Activated CD4-positive, CD25-positive, alpha-beta regulatory T cell treated with anti-CD3 and anti-CD28 coated beads, Interleukin-2, amount 50 U/mL, for 16 hours (primary cell): ENCODE measurements at regions not wholly inside any gene's neighbourhood (a gene's known extent, or its start where the extent isn't known, plus 50 kb on each side); places are given as distances from the start of the nearest gene placed in this dataset.

Experiments
- DNase-seq: peaks from one replicate; pipeline ENCODE4 v3.0.0-alpha.2; 2020; ENCODE audit warnings: low read depth, low spot score

DNA sequence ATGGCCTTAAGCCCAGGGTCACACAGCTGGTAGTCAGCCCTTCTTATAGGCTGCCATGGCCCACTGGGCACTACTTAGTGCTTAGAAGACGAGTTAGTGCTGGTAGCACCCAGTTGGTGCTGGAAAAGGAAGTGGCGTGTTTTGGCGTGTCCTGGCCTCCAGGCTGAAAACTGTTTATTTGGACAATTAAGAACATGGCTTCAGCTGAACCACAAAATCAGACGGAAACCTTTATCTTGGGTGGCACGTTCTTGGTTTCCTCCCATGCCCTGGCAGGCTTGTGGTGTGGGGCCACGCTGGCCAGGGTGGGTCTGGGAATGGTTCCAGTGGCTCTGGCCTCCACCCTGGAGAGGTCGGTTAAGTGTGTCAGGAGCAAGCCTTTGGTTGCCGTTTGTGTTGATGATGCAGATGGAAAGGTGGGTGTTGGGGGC lies 141.5 kb upstream of the HAAO start:
- no peak for DNase-seq

DNA sequence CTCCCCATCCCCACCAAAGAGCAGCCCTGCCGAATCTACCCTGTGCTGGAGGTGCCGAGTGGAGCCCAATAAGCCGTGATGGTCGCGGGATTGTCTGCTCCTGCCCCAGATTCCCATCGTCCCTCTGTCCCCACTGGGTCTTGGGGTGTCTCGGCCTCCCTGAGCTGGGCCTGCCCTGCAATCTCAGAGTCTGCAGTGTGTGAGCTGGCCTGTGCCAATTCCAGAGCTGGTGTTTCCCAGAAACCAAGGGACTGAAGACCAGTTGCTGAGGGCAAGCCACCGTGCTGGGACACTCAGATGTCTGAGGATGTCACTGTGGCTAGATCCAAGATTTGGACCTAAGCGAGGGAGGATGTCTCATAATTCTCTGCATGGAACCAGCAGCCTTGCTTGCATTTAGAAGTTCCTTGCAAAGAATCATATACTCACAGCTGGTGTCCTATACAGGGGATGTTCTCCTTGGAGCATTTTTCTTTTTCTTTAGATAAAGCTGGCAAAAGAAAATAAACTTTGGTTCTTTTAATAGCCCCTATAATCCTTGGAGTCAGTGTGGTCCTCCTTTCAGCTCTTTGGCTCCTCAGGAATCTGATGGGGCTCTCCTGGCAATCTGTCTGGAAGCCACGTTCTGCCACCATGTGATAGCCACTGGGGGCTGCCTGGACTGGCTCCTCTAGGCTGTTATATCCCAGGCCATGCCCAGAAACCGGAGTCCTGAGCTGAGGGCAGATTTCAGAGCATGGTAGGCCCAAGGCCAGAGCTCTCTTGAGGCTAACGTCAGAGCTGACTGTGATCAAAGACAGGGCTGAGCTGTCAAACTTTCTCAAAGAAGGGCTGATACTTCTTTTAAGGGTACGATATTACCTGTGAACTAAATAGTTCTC lies 140.1 kb upstream of the HAAO start:
- no peak for DNase-seq

DNA sequence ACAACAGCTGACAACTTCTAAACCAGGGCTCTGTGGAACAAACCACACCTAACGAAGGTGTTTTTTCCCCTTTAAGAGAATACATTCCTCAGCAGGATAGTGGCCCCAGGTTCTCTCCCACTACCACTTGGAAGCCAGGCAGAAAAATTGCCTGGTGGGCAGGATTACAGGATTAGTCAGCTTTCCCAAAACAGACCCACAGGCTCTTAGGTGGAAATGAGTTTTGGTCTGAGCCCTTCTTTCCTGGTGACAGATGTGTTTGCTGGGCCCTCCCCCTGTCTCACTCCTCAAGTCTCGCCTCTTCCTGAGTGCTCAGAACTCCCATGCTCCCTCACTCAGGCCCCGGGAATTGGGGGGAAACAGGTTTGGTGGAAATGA lies 139.4 kb upstream of the HAAO start:
- DNase-seq: no peak

DNA sequence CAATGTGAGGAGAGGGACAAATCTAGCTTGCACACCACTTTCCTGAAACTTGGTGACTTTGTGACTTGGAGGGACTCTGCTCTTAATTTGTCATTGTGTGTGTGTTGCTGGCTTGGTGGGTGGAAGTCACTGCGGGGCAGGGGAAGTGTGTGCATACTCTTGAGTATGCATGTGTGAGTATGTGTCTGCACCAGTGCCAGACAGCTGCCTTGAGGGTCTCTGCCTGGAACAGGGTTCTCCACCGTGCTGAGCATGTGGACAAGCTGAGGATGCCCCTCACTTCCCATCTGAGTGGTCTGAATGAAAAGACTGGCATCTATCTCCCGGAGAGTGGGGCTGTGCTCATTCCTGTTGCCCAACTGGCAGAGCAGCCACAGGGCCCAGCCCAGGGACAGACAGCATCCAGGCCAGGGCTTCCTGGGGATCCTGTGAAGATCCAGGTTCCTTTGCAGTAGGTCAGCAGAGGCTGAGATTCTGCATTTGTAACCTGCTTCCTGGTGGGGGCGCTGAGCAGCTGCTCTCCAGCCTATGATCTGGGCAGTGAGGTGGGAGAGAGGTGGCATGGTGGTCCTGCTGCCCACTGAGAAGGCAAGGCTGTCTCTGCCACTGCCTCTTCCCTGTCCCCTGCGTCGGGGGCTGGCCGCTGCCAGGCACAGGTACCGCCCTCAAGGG lies 138.9 kb upstream of the HAAO start:
- no peak for DNase-seq

DNA sequence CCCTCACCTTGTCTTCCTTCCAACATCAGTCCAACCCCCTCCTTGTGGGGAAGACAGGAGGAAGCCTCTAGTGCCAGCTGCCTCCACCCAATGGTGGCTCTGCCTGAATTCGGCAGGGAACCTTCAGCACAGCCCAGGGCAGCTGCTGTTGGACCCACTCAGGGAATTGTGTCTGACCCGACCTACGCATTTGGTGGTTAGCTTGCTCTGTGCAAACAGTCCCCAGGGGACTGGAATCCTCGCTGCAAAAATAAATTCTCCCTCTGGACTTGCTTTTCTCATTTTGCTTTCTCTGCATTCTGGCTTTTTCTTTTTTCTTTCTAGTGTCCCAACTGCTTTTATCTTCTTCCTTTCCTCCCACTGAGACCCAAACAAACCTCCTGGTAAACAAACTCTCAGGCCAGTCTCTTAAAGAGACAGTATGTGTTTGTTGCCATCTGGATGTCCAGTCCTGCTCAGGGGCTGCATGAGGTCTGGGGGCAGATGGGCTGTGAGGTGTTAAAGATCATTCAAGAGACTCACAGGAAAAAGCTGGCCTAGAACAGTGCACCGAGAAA lies 137.7 kb upstream of the HAAO start:
- DNase-seq: no peak

DNA sequence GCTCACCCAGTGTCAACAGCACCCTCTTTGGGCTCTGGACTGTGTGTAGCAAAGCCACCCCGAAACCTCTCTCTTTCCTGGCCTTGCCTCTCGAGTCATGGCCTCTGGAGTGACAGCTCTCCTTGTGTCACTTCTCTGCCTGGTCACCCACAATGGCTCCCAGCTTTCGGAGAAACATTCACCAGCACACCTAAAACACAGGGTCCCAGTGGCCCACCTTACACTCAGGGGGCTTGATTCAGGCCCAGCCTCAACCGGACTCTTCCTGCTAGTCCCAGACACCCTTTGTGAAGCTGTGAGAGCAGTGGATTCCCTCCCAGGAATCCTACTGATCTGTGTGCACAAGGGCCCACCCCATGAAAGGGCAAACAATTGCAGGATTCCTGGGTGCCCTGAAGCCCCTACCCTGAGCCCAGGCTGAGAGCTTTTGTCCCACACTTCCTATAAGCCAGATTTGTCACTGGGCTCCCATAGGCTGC lies 137.2 kb upstream of the HAAO start:
- DNase-seq: no peak

DNA sequence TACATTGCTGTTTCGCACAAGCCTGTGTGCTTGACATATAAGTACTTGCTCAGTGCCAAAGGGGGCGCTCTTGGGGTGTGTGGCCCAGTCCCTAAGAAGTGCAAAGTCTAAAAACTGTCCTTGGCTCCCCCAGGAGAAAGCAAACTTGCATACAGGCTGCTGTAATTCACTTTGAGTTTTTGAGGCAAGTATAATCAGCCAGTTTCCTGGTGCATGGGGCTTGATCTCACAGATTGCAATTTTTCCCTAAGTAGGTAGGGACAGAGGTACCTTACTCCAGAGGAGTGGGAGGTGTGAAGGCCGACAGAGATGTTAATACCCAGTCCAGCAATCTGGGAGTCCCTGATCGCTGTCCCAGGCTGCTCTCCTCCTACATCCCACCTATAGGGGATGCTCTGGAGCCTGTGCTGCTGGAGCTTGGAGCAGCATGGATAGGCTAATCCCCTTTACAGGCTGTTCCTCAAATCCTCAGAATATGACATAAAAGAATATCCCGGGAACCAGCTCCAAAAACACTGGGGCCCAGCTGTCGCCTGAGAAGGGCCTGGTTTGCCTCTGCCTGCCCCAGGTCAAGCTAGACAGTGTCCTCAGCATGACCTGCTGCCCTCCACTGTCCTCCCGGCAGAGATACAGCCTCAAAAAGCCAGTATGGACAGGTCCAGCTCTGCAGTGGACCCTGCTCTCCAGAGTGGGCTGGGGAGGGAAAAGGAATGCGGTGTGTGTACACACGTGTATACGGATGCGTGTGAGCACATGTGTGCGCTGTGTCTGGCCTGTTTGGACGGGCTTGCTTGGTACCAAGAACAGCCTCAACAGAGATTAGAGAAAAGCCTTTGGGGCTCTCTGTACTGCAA lies 136.5 kb upstream of the HAAO start:
- DNase-seq: no peak

DNA sequence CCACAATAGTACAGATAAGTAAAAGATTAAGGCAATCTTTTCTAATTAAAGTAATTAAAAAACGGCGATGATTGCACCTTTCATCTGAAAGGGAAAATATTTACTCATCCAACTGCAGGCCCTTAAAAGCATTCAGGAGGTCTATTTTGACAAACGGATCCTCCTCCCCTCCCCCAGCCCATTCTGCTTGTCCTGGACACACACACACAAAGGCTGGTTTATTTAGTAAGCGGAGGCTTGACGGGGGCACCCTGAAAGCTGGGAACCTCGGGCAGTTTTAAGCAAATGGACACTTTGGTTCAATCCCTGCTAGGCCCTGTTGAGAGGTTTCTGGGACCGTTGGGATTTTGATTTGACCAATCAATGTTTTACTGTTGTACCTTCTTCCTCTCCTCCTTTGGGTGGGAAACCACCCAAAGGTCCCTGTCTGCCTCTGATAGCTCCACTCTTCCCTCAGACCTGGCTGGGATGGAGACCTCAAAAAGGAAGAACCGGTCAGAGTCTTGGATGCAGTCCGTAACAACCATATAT lies 135.8 kb upstream of the HAAO start:
- no peak for DNase-seq

DNA sequence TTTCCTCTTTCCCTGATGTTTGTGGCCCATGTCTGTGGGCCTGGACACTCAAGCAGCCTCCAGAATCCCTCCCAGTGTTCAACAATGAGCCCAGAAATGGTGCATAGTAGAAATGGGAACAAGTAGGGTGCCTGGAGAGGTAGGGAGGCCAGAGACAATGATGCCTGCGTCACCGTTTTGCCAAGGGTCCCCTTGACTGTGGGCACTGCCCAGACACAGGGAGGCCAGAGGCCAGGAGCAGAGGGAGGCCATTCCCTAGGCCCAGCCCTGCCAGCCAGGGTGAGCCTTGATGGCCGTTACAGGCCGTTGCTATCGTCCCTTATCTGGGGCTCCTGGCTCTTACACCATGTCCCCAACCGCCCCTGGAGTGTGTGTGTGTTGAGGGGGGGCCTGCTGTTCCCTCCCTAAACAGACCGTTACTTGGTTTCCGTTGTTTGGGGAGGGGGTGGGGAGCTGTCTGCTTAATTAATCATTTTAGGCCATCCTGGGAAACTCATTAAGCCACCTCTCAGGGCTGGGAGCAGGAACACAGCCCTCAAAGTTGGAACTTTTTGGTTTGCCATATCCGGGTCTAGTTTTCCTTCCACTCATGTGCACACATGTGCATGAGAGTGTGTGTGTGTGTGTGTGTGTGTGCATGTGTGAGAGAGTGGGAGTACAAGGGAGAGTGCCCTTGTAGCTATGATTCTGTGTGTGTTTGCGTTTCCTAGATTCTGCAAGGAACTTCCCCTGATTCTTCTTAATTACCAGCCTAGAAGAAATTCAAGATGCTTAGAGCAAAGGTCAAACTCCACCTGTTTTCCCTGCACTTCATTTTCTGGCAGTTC lies 135.2 kb upstream of the HAAO start:
- DNase-seq: no peak

DNA sequence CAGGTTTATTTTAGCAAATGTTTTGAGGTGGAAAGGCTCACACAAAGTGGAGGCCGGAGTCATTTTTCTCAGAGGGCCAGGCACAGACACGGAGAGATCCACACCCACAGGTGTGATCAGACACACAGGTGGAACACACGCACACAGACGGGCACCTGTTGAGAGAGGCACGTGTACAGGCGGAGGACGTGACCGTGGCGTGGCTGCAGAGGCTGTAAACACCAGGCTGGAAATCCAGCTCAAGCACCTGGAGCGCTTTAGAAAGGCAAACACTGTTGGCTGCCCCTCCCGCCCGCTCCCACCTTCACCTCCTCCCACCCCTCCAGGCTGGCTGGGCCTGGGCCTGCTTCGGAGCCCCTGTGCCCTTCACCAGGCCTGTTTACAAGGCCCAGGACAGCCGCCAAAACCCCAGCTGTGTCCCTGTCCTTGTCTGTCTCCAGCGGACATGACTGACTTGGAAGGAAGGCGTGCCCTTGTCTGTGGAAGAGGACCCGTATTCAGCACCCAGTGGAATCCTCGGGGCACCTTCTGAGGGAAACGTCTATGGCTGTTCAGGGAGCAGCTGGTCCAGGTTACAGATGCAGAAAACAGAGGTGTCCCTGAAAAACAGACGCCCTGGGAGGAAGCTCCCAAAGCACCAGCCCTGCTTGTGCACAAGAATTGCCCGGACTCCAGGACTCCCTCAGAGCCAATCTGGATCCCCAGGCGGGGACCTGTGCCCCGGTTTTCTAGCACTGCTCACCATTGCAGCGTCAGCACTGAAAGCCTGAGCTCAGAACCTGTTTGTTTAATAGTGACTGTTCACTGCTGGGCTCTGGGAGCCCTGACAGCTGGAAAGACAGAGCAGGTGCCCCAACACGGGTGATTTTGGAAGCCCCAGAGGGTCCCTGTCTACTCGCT lies 134.3 kb upstream of the HAAO start:
- DNase-seq: no peak

DNA sequence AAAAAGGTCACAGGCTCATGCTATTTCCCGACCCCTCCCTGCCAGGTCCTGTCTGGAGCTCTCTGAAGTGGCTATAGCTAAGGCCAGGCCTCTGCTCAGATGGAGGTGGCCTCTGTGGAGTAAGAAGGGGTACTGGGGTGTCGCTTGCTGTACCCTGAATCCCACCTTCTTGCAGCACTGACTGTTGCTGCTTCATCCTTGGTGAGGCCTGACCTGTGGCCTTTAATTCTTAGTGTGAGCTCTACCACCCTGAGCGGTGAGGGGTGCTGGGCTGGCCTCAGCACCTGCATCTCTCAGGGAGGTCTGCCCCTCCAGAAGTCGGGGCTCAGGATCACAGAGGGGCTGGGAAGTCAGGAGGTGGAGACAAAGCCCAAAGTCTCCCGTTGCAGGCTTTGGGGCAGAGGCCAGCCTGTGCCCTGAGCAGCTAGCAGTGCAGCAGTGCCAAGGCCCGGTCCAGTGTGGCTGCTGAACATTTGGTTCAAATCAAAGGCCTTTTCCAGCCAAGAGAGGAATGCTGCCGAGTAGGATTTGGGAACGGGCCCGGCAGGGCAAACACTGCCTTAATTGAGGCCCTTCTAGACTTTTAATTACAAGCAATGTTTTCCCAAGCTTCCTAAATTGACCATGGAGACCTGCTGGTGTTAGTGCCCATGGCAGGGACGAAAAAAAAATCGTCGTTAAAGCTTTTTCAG lies 133.5 kb upstream of the HAAO start:
- no peak for DNase-seq

DNA sequence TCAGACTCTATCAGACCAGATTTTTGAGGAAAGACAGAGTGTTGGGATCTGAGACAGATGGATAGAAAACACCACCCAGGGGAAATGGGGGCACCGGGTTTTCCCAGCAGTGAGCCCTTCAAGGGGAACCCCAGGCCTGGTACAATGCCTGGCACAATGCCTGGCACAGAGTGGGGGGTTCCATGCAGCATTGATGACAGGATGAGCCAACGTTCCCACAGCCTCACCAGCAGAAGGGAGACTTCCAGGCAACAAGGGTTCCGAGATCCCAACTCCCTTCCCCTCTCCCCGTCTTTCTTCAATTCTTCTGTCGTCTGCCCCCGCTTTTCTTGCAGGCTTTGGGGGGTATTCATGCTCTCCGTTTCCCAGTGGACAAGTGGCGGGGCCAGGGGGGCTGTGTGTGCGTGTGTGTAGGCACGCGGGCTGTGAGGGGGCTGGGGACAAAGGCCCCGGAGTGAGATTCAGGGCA lies 132.1 kb upstream of the HAAO start:
- no peak for DNase-seq

DNA sequence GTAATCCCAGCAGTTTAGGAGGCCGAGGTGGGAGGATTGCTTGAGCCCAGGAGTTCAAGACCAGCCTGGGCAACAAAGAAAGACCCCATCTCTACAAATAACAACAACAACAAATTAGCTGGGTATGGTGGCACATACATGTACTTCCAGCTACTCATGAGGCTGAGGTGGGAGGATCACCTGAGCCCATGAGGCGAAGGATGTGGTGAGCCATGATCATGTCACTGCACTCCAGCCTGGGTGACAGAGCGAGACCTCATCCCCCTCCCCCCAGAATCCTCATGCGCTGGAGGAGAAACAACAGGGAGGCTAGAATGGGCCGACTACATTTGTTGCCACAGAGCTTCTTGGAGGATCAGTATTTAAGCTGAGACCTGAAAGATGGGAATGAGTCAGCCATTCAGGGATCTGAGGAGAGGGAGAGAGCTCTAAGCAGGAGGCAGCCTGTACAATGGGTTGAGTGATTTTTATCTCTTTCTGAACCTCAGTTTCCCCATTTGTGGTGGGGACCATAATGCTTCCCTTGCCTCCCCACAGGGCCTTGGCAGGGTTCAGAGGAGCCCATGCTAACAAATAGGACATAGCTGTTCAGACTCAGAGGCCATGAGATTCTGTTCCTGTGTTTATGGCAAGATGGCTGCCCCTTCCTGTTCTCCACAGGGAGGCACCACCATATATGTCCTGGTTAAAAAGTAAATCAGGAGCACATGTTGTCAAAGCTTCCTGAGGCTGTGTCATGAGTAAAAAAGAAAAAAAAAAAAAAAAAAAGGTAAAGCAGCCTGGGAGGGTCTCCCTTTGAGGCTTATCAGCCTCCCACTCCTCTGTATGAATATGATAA lies 131.4 kb upstream of the HAAO start:
- no peak for DNase-seq

DNA sequence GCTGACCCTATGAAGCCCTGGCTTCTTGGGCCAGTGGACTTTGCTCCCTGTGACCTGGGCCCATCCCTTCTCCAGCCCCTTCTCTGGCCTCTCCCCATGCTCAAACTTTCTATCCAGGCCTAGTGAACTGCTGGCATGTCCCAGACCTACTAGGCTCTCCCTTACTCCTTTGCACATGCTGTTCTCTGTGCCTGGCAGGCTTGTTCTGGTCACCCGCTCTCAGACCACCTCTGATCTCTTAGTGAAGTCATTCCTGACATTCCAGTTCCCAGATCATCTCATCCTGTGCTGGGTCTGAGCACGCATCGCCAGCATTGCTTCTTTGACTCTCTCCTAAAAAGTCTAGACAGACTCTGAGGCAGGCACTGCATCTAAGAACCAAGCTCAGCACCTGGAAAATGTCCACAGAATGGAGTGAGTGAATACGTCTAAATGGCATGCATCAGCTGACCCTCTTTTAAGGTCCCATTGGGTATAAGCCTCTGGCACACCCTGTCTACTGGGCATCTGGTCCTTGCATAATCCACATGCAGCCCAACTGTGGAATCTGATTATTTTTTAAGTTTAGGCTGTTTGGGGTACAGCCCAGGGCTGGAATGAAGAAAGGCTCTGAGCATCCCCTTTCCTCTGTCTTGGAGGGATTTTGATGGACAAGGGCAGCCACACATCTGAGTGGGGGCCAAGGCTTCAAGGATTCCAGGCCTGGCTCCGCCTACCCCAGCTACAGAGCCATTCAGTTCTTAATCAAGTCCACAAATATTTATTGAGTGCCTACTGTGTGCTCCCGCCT lies 130.6 kb upstream of the HAAO start:
- no peak for DNase-seq

DNA sequence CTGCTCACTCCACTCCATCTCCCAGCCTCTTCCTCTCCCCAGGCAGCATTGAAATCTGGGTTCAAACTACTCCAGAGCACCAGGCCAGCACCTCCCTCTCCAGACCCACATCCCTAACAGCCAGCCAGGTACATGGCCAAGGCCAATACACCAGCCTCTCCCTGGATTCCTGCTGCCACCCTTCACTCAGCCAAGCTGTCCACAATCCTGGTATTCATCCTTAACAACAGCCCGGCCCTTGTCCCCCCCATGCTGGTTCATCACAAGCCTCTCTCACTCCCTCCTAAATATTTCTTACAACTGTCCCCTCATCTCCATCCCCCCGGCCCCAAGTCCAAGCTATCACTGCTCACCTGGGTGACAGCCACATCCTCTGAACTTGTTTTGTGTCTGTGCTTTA lies 129.9 kb upstream of the HAAO start:
- DNase-seq: no peak

DNA sequence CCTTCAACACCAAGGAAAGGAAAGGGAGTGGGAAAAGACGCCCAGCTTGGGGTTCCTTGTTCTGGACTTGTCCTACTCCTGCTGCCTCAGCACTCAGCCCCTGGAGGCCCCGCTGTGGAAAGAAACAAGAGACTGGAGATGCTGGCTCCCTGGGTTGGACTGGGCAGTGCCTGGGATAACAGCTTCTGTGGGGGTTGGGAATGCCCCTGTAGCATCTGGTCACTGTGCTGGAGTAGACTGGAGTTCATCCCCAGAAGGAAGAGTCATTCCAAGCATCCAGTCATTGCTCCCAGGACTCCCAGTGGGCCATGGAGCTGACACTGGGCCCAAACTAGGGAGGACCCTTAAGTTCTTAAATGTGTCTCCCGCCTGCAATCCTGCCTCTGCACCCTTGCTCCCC lies 129.3 kb upstream of the HAAO start:
- no peak for DNase-seq

DNA sequence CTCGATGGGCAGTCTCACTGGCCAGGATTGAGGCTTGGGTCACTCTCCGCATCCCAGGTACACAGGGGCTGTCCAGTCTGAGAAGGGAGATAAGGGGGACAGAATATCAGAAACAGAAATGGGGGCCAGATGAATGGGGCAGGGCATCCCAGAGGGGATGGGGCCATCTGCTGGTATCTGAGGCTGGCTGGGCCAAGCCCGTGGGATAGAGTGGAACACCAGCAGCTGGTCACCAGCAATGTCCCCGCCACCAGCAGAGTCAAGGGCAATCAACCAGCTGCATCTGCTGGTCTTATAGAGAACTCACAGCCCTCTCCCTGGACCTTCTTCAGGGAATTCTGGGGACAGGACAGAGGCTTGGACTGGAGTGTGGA lies 128.8 kb upstream of the HAAO start:
- no peak for DNase-seq
